ENCODE measurements at regions not wholly inside any gene's neighbourhood (a gene's known extent, or its start where the extent isn't known, plus 50 kb on each side); places are given as distances from the start of the nearest gene placed in this dataset.

- Histone ChIP-seq H3K4me1 (ENCODE audit: low read depth, poor library complexity, severe bottlenecking) (no peaks in the 10 kb centered on the region), H3K27ac (no peak overlapping the region), H3K4me3 (IDR thresholded peaks at IDR 0.05; ENCODE audit: insufficient read depth, low read depth, low read length) (no peak overlapping the region), H3K36me3 (ENCODE audit: insufficient read depth) (no peaks in the 10 kb centered on the region), H2AFZ (ENCODE audit: low read depth) (no peak overlapping the region), H4K20me1 (ENCODE audit: insufficient read depth) (no peaks in the 10 kb centered on the region), H3K79me2 (ENCODE audit: insufficient read depth, low read depth) (no peaks in the 10 kb centered on the region), H3K4me2 (no peak overlapping the region), H3K9ac (no peak overlapping the region), H3K27me3 (ENCODE audit: insufficient read depth, low read depth) (no peaks in the 10 kb centered on the region)
- no peak for TF ChIP-seq CTCF (conservative IDR thresholded peaks at IDR 0.05; ENCODE audit: low read depth, low read length)
These were observed 373.1 kb downstream of the MFSD1 start for GRCh38 chr3:159174715-159175692.

DNA sequence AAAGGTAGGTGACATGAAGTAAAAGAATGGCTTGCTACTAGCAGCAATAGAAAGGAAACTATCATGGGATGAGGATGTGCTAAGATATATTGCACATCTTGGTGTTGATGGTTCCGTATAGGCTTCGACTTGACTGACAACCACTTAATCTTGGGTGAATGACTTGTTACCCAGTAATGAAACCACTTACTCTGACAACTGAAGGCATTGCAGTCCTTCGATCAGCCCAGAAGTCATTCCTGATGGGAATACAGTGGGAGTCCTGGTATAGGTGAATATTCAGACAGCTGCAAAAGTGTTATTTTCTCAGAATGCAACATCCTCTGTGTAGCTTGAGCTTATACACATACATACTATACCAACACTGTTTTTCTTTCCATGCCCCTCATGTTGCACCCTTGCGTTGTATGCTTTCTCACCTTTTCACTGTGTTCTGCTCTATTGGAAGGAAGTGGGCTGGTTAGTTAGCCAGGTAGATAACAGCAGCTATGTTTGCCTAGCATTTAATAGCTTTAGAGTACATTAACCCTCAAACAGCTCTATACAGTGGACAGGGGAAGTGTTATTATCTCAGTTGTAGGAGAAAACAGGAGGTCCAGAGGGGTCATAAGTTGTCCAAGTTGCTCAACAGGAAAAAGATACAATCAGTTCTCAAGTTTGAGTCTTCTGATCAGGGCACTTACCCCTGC lies 376.5 kb downstream of the MFSD1 start:
- no peaks in the 10 kb centered on the region for H3K4me1 ChIP-seq (ENCODE audit: low read depth, poor library complexity, severe bottlenecking)
- H3K27me3 ChIP-seq (ENCODE audit: insufficient read depth, low read depth): no peaks in the 10 kb centered on the region
- H4K20me1 ChIP-seq (ENCODE audit: insufficient read depth): no peaks in the 10 kb centered on the region
- no peak overlapping the region for H3K27ac ChIP-seq
- no peaks in the 10 kb centered on the region for H3K79me2 ChIP-seq (ENCODE audit: insufficient read depth, low read depth)
- no peak overlapping the region for H3K4me3 ChIP-seq (IDR thresholded peaks at IDR 0.05; ENCODE audit: insufficient read depth, low read depth, low read length)
- H2AFZ ChIP-seq (ENCODE audit: low read depth): no peak overlapping the region
- H3K9ac ChIP-seq: no peak overlapping the region
- no peaks in the 10 kb centered on the region for H3K36me3 ChIP-seq (ENCODE audit: insufficient read depth)
- no peak overlapping the region for H3K4me2 ChIP-seq
- no peak for TF ChIP-seq CTCF (conservative IDR thresholded peaks at IDR 0.05; ENCODE audit: low read depth, low read length)

DNA sequence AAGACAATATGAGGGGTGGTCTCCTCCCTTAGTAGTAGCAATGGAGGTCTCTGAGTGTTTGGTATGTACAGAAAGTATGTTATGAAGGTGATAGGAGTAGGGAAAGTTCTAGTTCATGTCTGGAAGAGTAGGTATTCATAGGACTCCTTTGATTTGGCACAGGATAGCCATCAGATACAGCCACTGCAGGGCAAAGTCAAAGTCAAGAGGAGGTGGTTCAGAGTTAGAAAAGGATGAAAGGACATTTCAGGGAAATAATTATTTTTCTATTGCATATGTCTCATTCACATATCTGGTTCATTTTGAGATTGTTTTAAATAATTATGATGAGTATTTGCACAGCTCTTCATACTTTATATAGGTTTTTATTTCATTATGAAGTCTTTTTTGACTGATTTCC lies 381.1 kb downstream of the MFSD1 start:
- Histone ChIP-seq H3K4me2 (no peak overlapping the region), H3K36me3 (ENCODE audit: insufficient read depth) (no peaks in the 10 kb centered on the region)
- no peak for TF ChIP-seq CTCF (conservative IDR thresholded peaks at IDR 0.05; ENCODE audit: low read depth, low read length)

GRCh38 chr3:159185443-159186050 lies 383.7 kb downstream of the MFSD1 start:
- no peaks in the 10 kb centered on the region for H3K79me2 ChIP-seq (ENCODE audit: insufficient read depth, low read depth)
- TF ChIP-seq CTCF (conservative IDR thresholded peaks at IDR 0.05; ENCODE audit: low read depth, low read length): no peak
- H3K36me3 ChIP-seq (ENCODE audit: insufficient read depth): no peaks in the 10 kb centered on the region
- H3K27me3 ChIP-seq (ENCODE audit: insufficient read depth, low read depth): no peaks in the 10 kb centered on the region
- no peak overlapping the region for H2AFZ ChIP-seq (ENCODE audit: low read depth)
- no peaks in the 10 kb centered on the region for H3K4me1 ChIP-seq (ENCODE audit: low read depth, poor library complexity, severe bottlenecking)
- H3K4me3 ChIP-seq (IDR thresholded peaks at IDR 0.05; ENCODE audit: insufficient read depth, low read depth, low read length): no peak overlapping the region
- no peak overlapping the region for H3K27ac ChIP-seq
- no peak overlapping the region for H3K4me2 ChIP-seq
- no peak overlapping the region for H3K9ac ChIP-seq
- H4K20me1 ChIP-seq (ENCODE audit: insufficient read depth): no peaks in the 10 kb centered on the region

More for the DNA sequence above, 381.1 kb downstream of the MFSD1 start:
- Histone ChIP-seq H3K27me3 (ENCODE audit: insufficient read depth, low read depth) (no peaks in the 10 kb centered on the region), H3K79me2 (ENCODE audit: insufficient read depth, low read depth) (no peaks in the 10 kb centered on the region), H2AFZ (ENCODE audit: low read depth) (no peak overlapping the region), H3K4me1 (ENCODE audit: low read depth, poor library complexity, severe bottlenecking) (no peaks in the 10 kb centered on the region), H4K20me1 (ENCODE audit: insufficient read depth) (no peaks in the 10 kb centered on the region), H3K27ac (no peak overlapping the region), H3K9ac (no peak overlapping the region), H3K4me3 (IDR thresholded peaks at IDR 0.05; ENCODE audit: insufficient read depth, low read depth, low read length) (no peak overlapping the region)

Data from KMS-11 (cell line).